Left ventricle myocardium inferior (tissue), 1 donor: ENCODE measurements at regions not wholly inside any gene's neighbourhood (a gene's known extent, or its start where the extent isn't known, plus 50 kb on each side); places are given as distances from the start of the nearest gene placed in this dataset.
"Not testable (repeated sequence)": the region's sequence is repeated elsewhere in the genome, so short reads cannot be mapped to it uniquely, and the experiment has no call there.

Experiments
- DNase-seq: peaks from one replicate; pipeline ENCODE4 v3.0.0-alpha.2; 2020
- H3K27ac ChIP-seq: fragments of 200-600 bp; replicated peaks from 2 replicates; pipeline ENCODE4 v1.8.0; 2021
- H3K27me3 ChIP-seq: fragments of 200-600 bp; 2 replicates; pipeline ENCODE4 v1.8.0; 2021; ENCODE audit warnings: low read depth
- H3K36me3 ChIP-seq: fragments of 200-600 bp; 2 replicates; pipeline ENCODE4 v1.8.0; 2021
- H3K4me1 ChIP-seq: fragments of 200-600 bp; 2 replicates; pipeline ENCODE4 v1.8.0; 2021
- H3K4me3 ChIP-seq: fragments of 200-600 bp; 2 replicates; pipeline ENCODE4 v1.8.0; 2021; ENCODE audit warnings: mild to moderate bottlenecking, moderate library complexity
- H3K9me3 ChIP-seq: fragments of 200-600 bp; replicated peaks from 2 replicates; pipeline ENCODE4 v1.8.0; 2021
- intact Hi-C: fragments of 100-400 bp; cut with micrococcal nuclease; formaldehyde crosslinking; loops from one replicate; pipeline ENCODE4 v1.11.0; 2022
- TF ChIP-seq, protein P1 (sequence below): fragments of 200-600 bp; IDR thresholded peaks from 2 replicates; pipeline ENCODE4 v1.8.0; 2021; ENCODE audit warnings: antibody characterized with exemption, mild to moderate bottlenecking, borderline replicate concordance
- donor health status: DM: no; HTN: yes; CAD: no; lungs with severe emphysema.

DNA sequence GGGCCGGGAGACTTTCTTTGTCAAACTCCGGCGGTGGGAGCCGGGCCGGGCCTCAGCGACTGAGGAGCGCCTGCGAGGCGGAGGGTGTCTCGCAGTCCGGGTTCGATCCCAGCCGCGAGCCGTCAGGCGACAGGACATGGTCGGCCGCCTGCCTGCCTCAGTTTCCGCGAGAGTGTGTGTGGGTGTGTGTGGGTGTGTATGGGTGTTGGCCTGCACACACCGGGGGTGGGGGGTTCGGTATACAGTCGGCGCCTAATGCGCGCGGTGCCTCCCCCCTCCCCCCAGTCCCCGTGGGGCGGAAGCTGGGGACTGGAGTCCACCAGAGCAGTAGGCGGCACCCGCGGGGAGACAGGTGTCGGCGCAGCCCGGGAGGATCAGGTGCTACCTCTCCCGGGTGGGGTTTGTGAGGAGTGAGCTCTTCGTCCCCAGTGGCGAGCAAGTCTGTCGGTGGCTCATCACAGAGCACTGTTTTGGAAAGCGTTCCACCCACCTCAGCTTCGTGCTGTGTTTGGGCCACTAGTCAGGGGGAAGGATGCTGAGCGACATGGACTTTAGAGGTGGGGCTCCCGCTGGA is 246.3 kb downstream of the GOLGA6L6 start:
- Histone ChIP-seq H3K27ac (no peak overlapping the region), H3K27me3 (peaks cover 49% of the 10 kb centered on the region), H3K4me3 (no peak overlapping the region), H3K4me1 (no peaks in the 10 kb centered on the region), H3K36me3 (no peaks in the 10 kb centered on the region), H3K9me3 (peaks cover 13% of the 10 kb centered on the region)
- no peak for DNase-seq
- intact Hi-C loops: no loop called here
- TF ChIP-seq, protein P1, sequence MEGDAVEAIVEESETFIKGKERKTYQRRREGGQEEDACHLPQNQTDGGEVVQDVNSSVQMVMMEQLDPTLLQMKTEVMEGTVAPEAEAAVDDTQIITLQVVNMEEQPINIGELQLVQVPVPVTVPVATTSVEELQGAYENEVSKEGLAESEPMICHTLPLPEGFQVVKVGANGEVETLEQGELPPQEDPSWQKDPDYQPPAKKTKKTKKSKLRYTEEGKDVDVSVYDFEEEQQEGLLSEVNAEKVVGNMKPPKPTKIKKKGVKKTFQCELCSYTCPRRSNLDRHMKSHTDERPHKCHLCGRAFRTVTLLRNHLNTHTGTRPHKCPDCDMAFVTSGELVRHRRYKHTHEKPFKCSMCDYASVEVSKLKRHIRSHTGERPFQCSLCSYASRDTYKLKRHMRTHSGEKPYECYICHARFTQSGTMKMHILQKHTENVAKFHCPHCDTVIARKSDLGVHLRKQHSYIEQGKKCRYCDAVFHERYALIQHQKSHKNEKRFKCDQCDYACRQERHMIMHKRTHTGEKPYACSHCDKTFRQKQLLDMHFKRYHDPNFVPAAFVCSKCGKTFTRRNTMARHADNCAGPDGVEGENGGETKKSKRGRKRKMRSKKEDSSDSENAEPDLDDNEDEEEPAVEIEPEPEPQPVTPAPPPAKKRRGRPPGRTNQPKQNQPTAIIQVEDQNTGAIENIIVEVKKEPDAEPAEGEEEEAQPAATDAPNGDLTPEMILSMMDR: no peak

DNA sequence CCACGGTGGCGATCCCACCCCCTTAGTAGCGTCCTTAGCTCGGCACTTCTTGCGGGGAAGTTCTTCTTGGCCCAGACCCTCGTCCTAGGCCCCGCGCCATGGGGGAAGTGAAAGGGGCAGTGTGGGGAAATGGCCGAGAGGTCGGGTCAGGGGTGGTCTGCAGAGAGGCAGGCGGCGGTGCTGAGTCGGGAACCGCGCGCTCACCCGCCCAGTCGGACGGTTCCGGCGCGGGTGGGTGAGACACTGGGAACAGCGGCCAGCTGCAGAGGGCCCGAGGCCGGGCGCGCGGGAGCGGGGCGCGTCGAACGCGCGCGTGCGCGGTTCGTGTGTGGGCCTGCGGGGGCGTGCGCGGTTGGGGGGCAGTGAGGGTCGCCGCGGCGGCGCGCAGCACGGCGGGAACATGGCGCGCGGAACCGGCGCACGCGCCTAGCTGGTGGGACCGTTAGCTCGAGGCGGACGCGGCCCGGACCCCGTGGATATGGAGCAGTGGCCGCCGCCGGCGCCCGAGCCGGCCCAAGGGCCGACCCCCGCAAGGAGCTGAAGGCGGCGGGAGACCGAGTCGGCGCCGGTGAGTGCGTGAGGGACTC is 246.9 kb downstream of the GOLGA6L6 start:
- H3K27ac ChIP-seq: no peak overlapping the region
- TF ChIP-seq, protein P1: no peak
- no peak for DNase-seq
- H3K36me3 ChIP-seq: no peaks in the 10 kb centered on the region
- H3K9me3 ChIP-seq: peaks cover 13% of the 10 kb centered on the region
- H3K4me3 ChIP-seq: no peak overlapping the region
- peaks cover 55% of the 10 kb centered on the region for H3K27me3 ChIP-seq
- intact Hi-C loops: no loop called here
- H3K4me1 ChIP-seq: no peaks in the 10 kb centered on the region

DNA sequence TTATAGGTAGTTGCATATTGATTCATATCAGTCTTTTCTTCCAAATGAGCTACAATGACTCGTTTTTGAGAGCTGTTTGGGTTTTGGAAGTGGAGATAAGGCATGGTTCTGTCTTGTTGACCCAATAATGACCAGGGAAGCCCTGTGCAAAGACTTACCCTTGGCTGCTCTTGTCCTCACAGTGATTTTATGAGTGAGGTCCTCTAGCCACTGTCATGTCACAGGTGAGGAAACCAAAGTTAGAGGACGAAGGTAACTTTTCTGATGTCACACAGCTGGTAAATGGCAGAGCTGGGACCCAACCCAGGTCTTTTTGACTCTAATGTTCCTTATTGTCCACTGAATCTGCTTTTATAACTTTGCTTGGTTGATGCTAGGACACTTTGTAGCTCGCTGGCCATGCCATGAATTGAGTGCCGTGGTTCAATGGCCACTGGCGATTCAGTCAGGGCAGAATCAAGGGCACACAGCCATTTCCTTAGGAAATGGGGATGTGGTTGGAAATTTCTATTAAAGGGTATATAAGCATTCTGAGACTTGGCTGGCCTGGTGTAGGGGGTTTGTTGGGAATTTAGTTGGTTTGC is 249.1 kb downstream of the GOLGA6L6 start:
- peaks cover 74% of the 10 kb centered on the region for H3K27me3 ChIP-seq
- H3K27ac ChIP-seq, intact Hi-C loops, H3K4me1 ChIP-seq, DNase-seq, H3K9me3 ChIP-seq, H3K36me3 ChIP-seq, H3K4me3 ChIP-seq: not testable (repeated sequence)

DNA sequence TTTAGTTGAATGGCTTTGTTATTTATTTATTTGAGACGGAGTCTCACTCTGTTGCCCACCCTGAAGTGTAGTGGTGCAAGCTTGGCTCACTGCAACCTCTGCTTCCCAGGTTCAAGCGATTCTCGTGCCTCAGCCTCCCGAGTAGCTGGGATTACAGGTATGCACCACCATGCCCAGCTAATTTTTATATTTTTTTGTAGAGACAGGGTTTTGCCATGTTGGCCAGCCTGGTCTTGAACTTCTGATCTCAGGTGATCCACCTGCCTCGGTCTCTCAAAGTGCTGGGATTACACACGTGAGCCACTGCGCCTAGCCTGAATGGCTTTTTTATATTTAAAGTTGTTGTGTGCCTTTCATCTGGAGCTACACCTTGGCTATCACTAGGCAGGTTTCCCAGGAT is 250.0 kb downstream of the GOLGA6L6 start:
- DNase-seq, intact Hi-C loops: not testable (repeated sequence)

DNA sequence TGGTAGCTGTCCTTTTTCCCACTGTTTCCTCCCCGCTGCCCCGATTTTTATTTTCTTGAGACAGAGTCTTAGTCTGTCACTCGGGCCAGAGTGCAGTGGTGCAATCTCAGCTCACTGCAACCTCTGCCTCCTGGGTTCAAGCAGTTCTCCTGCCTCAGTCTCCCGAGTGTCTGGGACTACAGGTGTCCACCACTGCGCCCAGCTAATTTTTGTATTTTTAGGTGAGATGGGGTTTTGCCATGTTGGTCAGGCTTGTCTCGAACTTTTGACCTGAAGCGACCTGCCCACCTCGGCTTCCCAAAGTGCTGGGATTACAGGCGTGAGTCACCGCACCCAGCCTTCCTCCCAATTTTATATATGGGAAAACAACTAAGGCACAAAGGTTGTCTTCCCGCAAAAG is 251.0 kb downstream of the GOLGA6L6 start:
- H3K27me3 ChIP-seq: peaks cover 78% of the 10 kb centered on the region
- H3K27ac ChIP-seq, H3K36me3 ChIP-seq, H3K4me3 ChIP-seq, H3K4me1 ChIP-seq, intact Hi-C loops, DNase-seq, H3K9me3 ChIP-seq: not testable (repeated sequence)

More for the DNA sequence above, 250.0 kb downstream of the GOLGA6L6 start:
- H3K9me3 ChIP-seq, H3K4me3 ChIP-seq, H3K27ac ChIP-seq, H3K36me3 ChIP-seq, H3K4me1 ChIP-seq: not testable (repeated sequence)
- H3K27me3 ChIP-seq: peaks cover 74% of the 10 kb centered on the region

DNA sequence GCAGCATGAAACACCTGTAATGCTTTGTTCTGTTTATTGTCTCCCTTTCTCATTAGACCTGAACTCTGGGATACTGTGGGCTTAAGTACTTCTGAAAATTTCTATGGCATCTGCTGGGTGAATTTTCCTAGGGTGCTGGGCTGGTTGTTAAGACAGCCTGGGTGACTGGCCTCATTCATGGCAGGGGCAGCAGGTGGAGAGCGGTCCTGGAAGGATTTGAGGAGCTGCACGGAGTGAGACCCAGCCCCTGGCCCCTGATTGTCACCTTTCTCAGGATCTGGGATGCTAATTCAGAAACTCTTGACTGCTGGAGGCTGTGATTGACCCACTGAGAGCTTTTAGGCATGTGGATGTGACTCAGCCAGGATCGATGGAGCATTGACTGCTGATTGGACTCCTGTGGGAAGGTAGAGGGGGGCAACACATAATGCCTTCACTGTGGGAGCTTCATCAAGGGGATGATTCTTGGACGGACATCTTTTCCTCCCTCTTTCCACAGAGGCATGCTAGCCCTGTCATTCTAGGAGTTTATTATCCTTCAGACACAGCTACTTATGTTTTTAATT is 252.0 kb downstream of the GOLGA6L6 start:
- peaks cover 74% of the 10 kb centered on the region for H3K27me3 ChIP-seq
- DNase-seq, intact Hi-C loops: not testable (repeated sequence)

DNA sequence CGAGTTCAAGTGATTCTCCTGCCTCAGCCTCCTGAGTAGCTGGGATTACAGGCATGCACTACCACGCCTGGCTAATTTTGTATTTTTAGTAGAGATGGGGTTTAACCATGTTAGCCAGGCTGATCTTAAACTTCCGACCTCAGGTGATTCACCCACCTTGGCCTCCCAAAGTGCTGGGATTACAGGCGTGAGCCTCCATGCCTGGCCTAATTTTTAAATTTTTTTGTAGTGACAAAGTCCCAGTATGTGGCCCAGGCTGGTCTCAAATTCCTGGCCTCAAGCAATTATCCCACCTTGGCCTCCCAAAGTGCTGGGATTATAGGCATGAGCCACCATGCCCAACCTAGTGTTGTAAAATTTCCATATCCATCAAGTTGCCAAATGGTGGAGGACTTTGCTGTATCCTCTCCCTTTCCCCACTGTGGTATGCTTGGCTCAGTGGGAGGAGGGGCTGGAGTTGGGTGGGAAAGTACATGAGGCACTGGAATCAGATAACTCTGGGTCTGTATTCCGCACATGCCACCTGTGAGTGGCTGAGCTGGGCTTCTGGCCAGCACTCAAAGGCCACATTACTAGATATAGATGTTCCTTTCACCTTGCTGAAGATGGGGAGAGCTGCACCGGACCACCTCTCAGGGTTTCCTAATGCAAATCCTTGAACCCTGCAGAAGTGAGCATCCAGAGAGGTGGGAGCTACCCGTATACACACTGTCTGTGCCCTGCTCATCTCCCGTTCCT is 252.6 kb downstream of the GOLGA6L6 start:
- peaks cover 68% of the 10 kb centered on the region for H3K27me3 ChIP-seq
- intact Hi-C loops: not testable (repeated sequence)

More for the DNA sequence above, 252.0 kb downstream of the GOLGA6L6 start:
- H3K4me1 ChIP-seq, H3K4me3 ChIP-seq, H3K9me3 ChIP-seq, H3K27ac ChIP-seq, H3K36me3 ChIP-seq: not testable (repeated sequence)

DNA sequence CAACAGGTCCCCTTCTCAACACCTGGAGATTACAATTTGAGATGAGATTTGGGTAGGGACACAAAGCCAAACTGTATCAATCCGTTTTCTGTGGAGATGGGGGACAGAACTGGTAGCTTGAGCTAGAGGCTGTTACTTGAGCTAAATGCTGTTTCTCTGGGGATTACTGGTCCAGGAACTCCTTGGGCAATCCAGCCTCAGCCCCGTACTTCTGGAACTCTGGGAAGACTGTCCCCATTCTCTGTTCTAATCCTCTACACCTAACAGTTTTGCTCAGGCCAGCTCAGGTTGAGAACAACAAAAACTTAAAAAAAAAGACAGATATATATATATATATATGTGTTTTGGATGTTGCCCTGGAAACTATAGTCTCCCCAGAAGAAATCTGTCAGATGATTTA is 255.0 kb downstream of the GOLGA6L6 start:
- H3K36me3 ChIP-seq, H3K27ac ChIP-seq, intact Hi-C loops, H3K4me1 ChIP-seq, H3K4me3 ChIP-seq, DNase-seq: not testable (repeated sequence)
- Histone ChIP-seq H3K27me3 (peaks cover 62% of the 10 kb centered on the region), H3K9me3 (peaks cover 15% of the 10 kb centered on the region)

More for the DNA sequence above, 252.6 kb downstream of the GOLGA6L6 start:
- H3K27ac ChIP-seq, H3K36me3 ChIP-seq, H3K4me3 ChIP-seq, DNase-seq, H3K9me3 ChIP-seq, H3K4me1 ChIP-seq: not testable (repeated sequence)

DNA sequence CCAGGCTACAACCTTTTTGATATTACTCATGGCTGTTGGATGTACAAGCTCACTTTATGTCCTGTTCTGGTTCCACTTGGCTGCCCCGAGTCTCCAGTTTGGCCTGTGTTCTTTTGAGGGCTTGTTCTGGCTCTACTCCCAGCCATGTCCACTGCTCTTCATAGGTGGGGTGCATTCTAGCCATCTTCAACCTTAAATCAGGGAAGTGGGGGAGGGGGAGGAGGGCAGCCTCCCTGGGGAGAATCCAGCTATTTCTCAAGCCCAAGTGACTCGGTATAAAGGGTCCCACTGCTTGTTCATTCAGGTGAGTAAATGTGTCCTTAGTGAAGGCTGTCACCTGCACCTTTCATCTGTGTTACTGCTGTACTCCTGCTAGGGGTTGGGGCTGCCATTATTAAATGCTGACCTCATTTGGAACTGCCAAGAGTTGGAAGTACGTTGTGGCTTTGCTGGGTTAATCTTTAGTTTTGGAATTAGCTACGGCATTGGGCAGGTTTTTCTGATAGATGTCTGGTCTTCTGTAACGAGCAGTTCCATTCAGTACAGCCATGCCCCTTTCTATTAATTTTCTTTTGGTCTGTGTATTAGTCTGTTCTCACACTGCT is 255.8 kb downstream of the GOLGA6L6 start:
- H3K27me3 ChIP-seq: peaks cover 61% of the 10 kb centered on the region
- peaks cover 23% of the 10 kb centered on the region for H3K9me3 ChIP-seq
- H3K4me3 ChIP-seq, H3K27ac ChIP-seq, DNase-seq, H3K4me1 ChIP-seq, H3K36me3 ChIP-seq, intact Hi-C loops: not testable (repeated sequence)

DNA sequence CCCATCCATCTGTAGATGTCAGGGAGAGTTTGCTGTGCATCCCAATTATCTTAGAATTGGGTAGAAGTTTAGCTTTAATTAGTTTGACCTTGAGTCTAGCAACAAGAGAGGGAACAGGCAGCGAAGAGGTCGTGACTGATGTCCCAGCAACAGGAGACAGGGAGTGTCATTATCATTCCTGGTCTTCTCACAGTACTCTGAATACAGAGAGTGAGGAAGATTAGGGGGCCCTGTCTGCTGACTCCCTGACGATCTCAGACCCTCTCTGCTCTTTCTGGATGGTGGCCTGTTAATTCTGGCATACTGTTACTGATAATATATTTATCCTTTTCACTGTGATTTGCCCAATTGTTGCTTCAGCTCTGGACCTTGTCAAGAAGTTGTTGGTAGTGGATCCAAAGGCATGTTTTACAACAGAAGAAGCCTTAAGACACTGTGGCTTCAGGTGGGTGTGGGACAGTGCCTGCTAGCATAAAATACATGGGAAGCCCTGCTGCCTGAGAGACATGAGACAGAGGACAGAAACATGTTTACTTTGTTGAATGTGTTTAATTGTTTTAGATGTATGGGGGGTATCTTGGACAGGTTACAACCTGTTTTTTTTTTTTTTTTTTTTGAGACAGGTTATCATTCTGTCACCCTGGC is 256.6 kb downstream of the GOLGA6L6 start:
- H3K4me1 ChIP-seq, DNase-seq, intact Hi-C loops, H3K27ac ChIP-seq, H3K36me3 ChIP-seq, H3K4me3 ChIP-seq: not testable (repeated sequence)
- peaks cover 30% of the 10 kb centered on the region for H3K9me3 ChIP-seq
- H3K27me3 ChIP-seq: peaks cover 61% of the 10 kb centered on the region
